HepG2 (cell line): ENCODE measurements at regions not wholly inside any gene's neighbourhood (a gene's known extent, or its start where the extent isn't known, plus 50 kb on each side); places are given as distances from the start of the nearest gene placed in this dataset.

Source experiments
- AGO1 ChIP-seq: fragments of 200-400 bp; formaldehyde crosslinking; IDR thresholded peaks from 2 replicates; pipeline ENCODE4 v1.6.1; 2017; ENCODE audit warnings: mild to moderate bottlenecking, low read depth, low read length, moderate library complexity; ENCODE audit not compliant: poor library complexity, severe bottlenecking
- ATF7 ChIP-seq, 2 experiments: fragments of 450-650 bp in 1 of 2; sonication (generic) in 1 of 2; formaldehyde crosslinking in 1 of 2; IDR thresholded peaks; 2 replicates each; pipeline versions ENCODE4 v1.4.0 to v1.6.1; 2016 to 2020; ENCODE audit warnings: antibody characterized with exemption in 1 of 2, mild to moderate bottlenecking in 1 of 2, missing genetic modification reagents in 1 of 2
- CBFB ChIP-seq: sonication (generic); formaldehyde crosslinking; IDR thresholded peaks from 2 replicates; pipeline ENCODE4 v1.4.0; 2020; ENCODE audit warnings: missing genetic modification reagents
- ETS1 ChIP-seq: sonication (generic); formaldehyde crosslinking; IDR thresholded peaks from 2 replicates; pipeline ENCODE4 v1.4.0; 2020; ENCODE audit warnings: missing genetic modification reagents
- FOXA1 ChIP-seq, 2 experiments: fragments of 450-650 bp in 1 of 2; sonication (generic) in 1 of 2; formaldehyde crosslinking in 1 of 2; IDR thresholded peaks; 2 replicates each; pipeline versions ENCODE4 v1.4.0 to v1.6.1; 2016 to 2020; ENCODE audit warnings: missing genetic modification reagents in 1 of 2
- FOXP4 ChIP-seq: sonication (generic); formaldehyde crosslinking; IDR thresholded peaks from 2 replicates; pipeline ENCODE4 v1.4.0; 2020; ENCODE audit warnings: missing genetic modification reagents
- GTF2F1 ChIP-seq: fragments of 150-350 bp; IDR thresholded peaks from 2 replicates; pipeline ENCODE4 v1.6.1; 2014; ENCODE audit warnings: low read length
- IRF1 ChIP-seq: sonication (generic); formaldehyde crosslinking; IDR thresholded peaks from 2 replicates; pipeline ENCODE4 v1.4.0; 2020; ENCODE audit warnings: low read depth, mild to moderate bottlenecking, missing genetic modification reagents
- KMT2B ChIP-seq: IDR thresholded peaks from 2 replicates; pipeline ENCODE4 v1.6.1; 2016; ENCODE audit warnings: missing genetic modification reagents, missing compliant biosample characterization
- NR3C1 ChIP-seq: sonication (generic); formaldehyde crosslinking; IDR thresholded peaks from 2 replicates; pipeline ENCODE4 v1.4.0; 2020; ENCODE audit warnings: missing genetic modification reagents
- PBX2 ChIP-seq: IDR thresholded peaks from 2 replicates; pipeline ENCODE4 v1.6.1; 2016; ENCODE audit warnings: control low read depth
- POLR2AphosphoS5 ChIP-seq: IDR thresholded peaks from 2 replicates; pipeline ENCODE4 v1.6.1; 2012; ENCODE audit warnings: low read depth, low read length
- RARG ChIP-seq: sonication (generic); formaldehyde crosslinking; IDR thresholded peaks from 2 replicates; pipeline ENCODE4 v1.4.0; 2020; ENCODE audit warnings: low read depth, mild to moderate bottlenecking, missing genetic modification reagents
- REPIN1 ChIP-seq: sonication (generic); formaldehyde crosslinking; IDR thresholded peaks from 2 replicates; pipeline ENCODE4 v1.8.0; 2022; ENCODE audit warnings: missing genetic modification reagents, low read depth, mild to moderate bottlenecking, borderline replicate concordance
- SMAD9 ChIP-seq: sonication (generic); formaldehyde crosslinking; IDR thresholded peaks from 2 replicates; pipeline ENCODE4 v1.5.1; 2020; ENCODE audit warnings: mild to moderate bottlenecking, missing genetic modification reagents
- ZBTB20 ChIP-seq: sonication (generic); formaldehyde crosslinking; IDR thresholded peaks from 2 replicates; pipeline ENCODE4 v1.8.1; 2023; ENCODE audit warnings: missing genetic modification reagents, low read depth, mild to moderate bottlenecking, borderline replicate concordance
- ZFP62 ChIP-seq: sonication (generic); formaldehyde crosslinking; IDR thresholded peaks from 2 replicates; pipeline ENCODE4 v1.4.0; 2020; ENCODE audit warnings: missing genetic modification reagents
- ZNF264 ChIP-seq: sonication (generic); formaldehyde crosslinking; IDR thresholded peaks from 2 replicates; pipeline ENCODE4 v1.4.0; 2020; ENCODE audit warnings: missing genetic modification reagents
- ZNF333 ChIP-seq: sonication (generic); formaldehyde crosslinking; IDR thresholded peaks from 2 replicates; pipeline ENCODE4 v1.4.0; 2020; ENCODE audit warnings: mild to moderate bottlenecking, missing genetic modification reagents, borderline replicate concordance
- ZNF343 ChIP-seq: sonication (generic); formaldehyde crosslinking; IDR thresholded peaks from 2 replicates; pipeline ENCODE4 v1.4.0; 2020; ENCODE audit warnings: mild to moderate bottlenecking, missing genetic modification reagents
- ZNF567 ChIP-seq: sonication (generic); formaldehyde crosslinking; IDR thresholded peaks from 2 replicates; pipeline ENCODE4 v1.8.1; 2023; ENCODE audit warnings: mild to moderate bottlenecking, missing genetic modification reagents, borderline replicate concordance
- ZNF720 ChIP-seq: sonication (generic); formaldehyde crosslinking; IDR thresholded peaks from 2 replicates; pipeline ENCODE4 v1.4.0; 2020; ENCODE audit warnings: missing genetic modification reagents
- ZNF724P ChIP-seq: sonication (generic); formaldehyde crosslinking; IDR thresholded peaks from 2 replicates; pipeline ENCODE4 v1.8.0; 2022; ENCODE audit warnings: missing genetic modification reagents, borderline replicate concordance
- ZNF746 ChIP-seq: sonication (generic); formaldehyde crosslinking; IDR thresholded peaks from 2 replicates; pipeline ENCODE4 v1.8.0; 2022; ENCODE audit warnings: mild to moderate bottlenecking, missing genetic modification reagents
- ZNF75D ChIP-seq: sonication (generic); formaldehyde crosslinking; IDR thresholded peaks from 2 replicates; pipeline ENCODE4 v1.8.1; 2023; ENCODE audit warnings: missing genetic modification reagents, mild to moderate bottlenecking, borderline replicate concordance
- ZNF773 ChIP-seq: sonication (generic); formaldehyde crosslinking; IDR thresholded peaks from 2 replicates; pipeline ENCODE4 v1.4.0; 2020; ENCODE audit warnings: missing genetic modification reagents, borderline replicate concordance

- no peak for TF ChIP-seq IRF1 (CRISPR knock-in tag)
- no peak for TF ChIP-seq PBX2 (CRISPR knock-in tag)
- no peak for TF ChIP-seq SMAD9 (CRISPR knock-in tag)
- TF ChIP-seq ZNF264 (CRISPR knock-in tag): no peak
- no peak for TF ChIP-seq AGO1
- no peak for TF ChIP-seq ETS1
- no peak for TF ChIP-seq ZNF746
- no peak for TF ChIP-seq POLR2AphosphoS5
- TF ChIP-seq REPIN1 (CRISPR knock-in tag): no peak
- TF ChIP-seq CBFB (CRISPR knock-in tag): no peak
- no peak for TF ChIP-seq NR3C1 (CRISPR knock-in tag)
- TF ChIP-seq ZNF343 (CRISPR knock-in tag): no peak
- no peak for TF ChIP-seq ZNF720 (CRISPR knock-in tag)
- TF ChIP-seq ZNF333 (CRISPR knock-in tag): no peak
- TF ChIP-seq ZFP62 (CRISPR knock-in tag): no peak
- TF ChIP-seq ZNF567 (CRISPR knock-in tag): no peak
- TF ChIP-seq ZNF773 (CRISPR knock-in tag): no peak
- TF ChIP-seq ZNF724P (CRISPR knock-in tag): no peak
- no peak for TF ChIP-seq ZNF75D (CRISPR knock-in tag)
- 0 out of 2 replicates have a peak, but pooled peaks have one; percentile 39 for TF ChIP-seq FOXP4
- no peak for TF ChIP-seq RARG (CRISPR knock-in tag)
- no peak for TF ChIP-seq ZBTB20 (CRISPR knock-in tag)
- TF ChIP-seq ATF7 (IDR thresholded peaks at IDR 0.05): no peak
- TF ChIP-seq ATF7 (CRISPR knock-in tag; IDR thresholded peaks at IDR 0.05): no peak
- TF ChIP-seq GTF2F1: no peak
- no peak for TF ChIP-seq FOXA1 (IDR thresholded peaks at IDR 0.05)
- TF ChIP-seq FOXA1 (CRISPR knock-in tag; IDR thresholded peaks at IDR 0.05): peak; percentile 34; the same call in 1 of the 2 replicates
- TF ChIP-seq KMT2B (CRISPR knock-in tag): peak; percentile 39; the same call in 1 of the 2 replicates
Measured at GRCh38 chr12:115455268-115455681, 771.3 kb upstream of the TBX3 start (continued).
